Mucosa of rectum (tissue), 2 donors: ENCODE measurements at regions not wholly inside any gene's neighbourhood (a gene's known extent, or its start where the extent isn't known, plus 50 kb on each side); places are given as distances from the start of the nearest gene placed in this dataset.

Experiments used
- H3K27ac ChIP-seq, 2 donors: one replicate each; pipeline ENCODE4 v1.7.0; 2013; ENCODE audit warnings: inconsistent platforms in 2 of 2, low read depth in 2 of 2, low read length in 2 of 2
- H3K27me3 ChIP-seq, 2 donors: one replicate each; pipeline ENCODE4 v1.7.0; 2013; ENCODE audit warnings: low read length in 2 of 2; ENCODE audit not compliant: control insufficient read depth in 2 of 2, insufficient read depth in 2 of 2
- H3K36me3 ChIP-seq, 2 donors: one replicate each; pipeline ENCODE4 v1.7.0; 2013; ENCODE audit warnings: low read length in 2 of 2; ENCODE audit not compliant: control insufficient read depth in 2 of 2, insufficient read depth in 2 of 2
- H3K4me1 ChIP-seq, 2 donors: one replicate each; pipeline ENCODE4 v1.7.0; 2013; ENCODE audit warnings: low read length in 2 of 2, mild to moderate bottlenecking in 1 of 2; ENCODE audit not compliant: control insufficient read depth in 2 of 2, insufficient read depth in 2 of 2
- H3K4me3 ChIP-seq, 2 donors: one replicate each; pipeline ENCODE4 v1.7.0; 2013; ENCODE audit warnings: low read length in 2 of 2
- H3K9ac ChIP-seq, 2 donors: one replicate each; pipeline ENCODE4 v1.7.0; 2013; ENCODE audit warnings: low read length in 2 of 2, low read depth in 1 of 2, mild to moderate bottlenecking in 1 of 2
- H3K9me3 ChIP-seq, 2 donors: one replicate each; pipeline ENCODE4 v1.7.0; 2013; ENCODE audit warnings: low read length in 2 of 2; ENCODE audit not compliant: control insufficient read depth in 2 of 2
- donor health status: healthy.
- donor health status: Normal muscosa, but diverticular disease.

DNA sequence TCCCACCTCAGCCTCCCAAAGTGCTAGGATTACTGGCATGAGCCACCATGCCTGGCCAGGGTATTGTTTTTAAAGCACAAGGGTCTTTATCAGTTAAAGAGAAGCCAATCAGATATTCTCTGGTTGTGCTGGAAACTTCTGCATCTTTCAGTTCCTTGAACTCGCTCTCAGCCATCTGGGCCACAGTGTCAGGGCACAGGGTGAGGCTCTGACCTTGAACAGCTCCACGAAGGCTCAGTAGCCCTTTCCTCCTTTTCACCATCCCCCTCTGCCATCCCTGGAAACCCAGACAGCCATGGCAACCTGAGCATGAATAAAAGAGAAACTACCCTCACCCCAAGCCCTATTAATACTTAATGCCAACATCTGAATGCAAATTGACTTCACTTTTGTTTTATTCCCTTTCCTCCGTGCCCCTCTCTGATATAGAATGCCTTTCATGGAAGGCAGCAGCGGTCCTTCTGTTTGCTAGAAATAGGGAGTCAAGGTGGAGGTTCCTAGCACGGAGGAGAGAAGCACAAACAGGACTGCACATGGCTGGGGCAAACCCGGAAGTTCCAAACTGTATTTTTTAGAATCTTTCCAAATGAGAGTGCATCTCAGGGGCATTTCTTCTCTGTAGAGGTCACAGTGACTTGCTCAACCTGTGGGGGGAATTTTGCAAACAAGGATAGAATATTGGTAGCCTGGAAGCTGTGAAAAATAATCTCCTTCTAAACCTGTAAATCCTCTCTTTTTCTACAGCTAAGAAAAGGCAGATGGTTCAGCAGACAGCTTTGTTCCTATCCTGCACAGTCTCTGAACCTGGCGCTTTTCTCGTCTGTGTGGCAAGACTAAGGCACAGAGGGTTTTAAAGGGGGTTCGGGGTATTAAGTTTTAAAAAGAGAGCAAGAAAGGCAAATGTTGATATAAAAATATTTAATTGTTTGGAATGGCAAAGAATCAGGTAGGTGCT lies 176.4 kb upstream of the RREB1 start:
- H3K4me1 ChIP-seq: no peaks in the 10 kb centered on the region
- no peaks in the 10 kb centered on the region for H3K9me3 ChIP-seq
- no peak overlapping the region for H3K27ac ChIP-seq
- H3K27me3 ChIP-seq: no peaks in the 10 kb centered on the region
- no peak overlapping the region for H3K4me3 ChIP-seq
- no peak overlapping the region for H3K9ac ChIP-seq
- no peaks in the 10 kb centered on the region for H3K36me3 ChIP-seq

DNA sequence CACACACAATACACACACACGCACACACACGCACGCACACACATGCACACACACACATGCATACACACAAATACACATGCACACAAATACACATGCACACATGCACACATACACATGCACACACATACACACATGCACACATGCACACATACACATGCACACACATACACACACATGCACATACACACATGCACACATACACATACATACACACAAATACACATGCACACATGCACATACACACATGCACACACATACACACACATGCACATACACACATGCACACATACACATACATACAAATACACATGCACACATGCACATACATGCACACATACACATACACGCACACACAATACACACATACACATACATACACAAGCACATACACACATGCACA lies 175.4 kb upstream of the RREB1 start:
- Histone ChIP-seq H3K4me1 (no peaks in the 10 kb centered on the region), H3K27me3 (no peaks in the 10 kb centered on the region), H3K4me3 (no peak overlapping the region), H3K9me3 (no peaks in the 10 kb centered on the region), H3K27ac (no peak overlapping the region), H3K9ac (no peak overlapping the region), H3K36me3 (no peaks in the 10 kb centered on the region)

DNA sequence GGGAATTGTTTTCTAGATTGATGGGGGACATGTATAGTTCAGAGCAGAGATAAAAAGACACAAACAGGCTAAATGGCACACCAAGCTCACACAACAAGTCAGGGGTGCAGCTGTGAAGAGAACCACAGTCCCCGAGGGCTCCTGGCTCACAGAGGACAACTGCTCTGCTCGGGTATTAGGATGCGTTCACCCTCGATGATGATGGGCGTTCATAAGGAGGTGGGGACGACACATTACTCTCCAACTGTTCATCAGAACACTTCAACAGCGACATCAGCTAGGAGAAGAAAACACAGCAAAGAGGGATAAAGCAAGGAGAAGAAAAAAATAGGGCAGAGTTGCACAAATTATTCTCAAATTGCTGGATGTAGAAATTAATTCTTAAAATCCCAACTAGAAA lies 174.8 kb upstream of the RREB1 start:
- Histone ChIP-seq H3K9me3 (no peaks in the 10 kb centered on the region), H3K4me1 (no peaks in the 10 kb centered on the region), H3K9ac (no peak overlapping the region), H3K36me3 (no peaks in the 10 kb centered on the region), H3K27ac (no peak overlapping the region), H3K27me3 (no peaks in the 10 kb centered on the region), H3K4me3 (no peak overlapping the region)

DNA sequence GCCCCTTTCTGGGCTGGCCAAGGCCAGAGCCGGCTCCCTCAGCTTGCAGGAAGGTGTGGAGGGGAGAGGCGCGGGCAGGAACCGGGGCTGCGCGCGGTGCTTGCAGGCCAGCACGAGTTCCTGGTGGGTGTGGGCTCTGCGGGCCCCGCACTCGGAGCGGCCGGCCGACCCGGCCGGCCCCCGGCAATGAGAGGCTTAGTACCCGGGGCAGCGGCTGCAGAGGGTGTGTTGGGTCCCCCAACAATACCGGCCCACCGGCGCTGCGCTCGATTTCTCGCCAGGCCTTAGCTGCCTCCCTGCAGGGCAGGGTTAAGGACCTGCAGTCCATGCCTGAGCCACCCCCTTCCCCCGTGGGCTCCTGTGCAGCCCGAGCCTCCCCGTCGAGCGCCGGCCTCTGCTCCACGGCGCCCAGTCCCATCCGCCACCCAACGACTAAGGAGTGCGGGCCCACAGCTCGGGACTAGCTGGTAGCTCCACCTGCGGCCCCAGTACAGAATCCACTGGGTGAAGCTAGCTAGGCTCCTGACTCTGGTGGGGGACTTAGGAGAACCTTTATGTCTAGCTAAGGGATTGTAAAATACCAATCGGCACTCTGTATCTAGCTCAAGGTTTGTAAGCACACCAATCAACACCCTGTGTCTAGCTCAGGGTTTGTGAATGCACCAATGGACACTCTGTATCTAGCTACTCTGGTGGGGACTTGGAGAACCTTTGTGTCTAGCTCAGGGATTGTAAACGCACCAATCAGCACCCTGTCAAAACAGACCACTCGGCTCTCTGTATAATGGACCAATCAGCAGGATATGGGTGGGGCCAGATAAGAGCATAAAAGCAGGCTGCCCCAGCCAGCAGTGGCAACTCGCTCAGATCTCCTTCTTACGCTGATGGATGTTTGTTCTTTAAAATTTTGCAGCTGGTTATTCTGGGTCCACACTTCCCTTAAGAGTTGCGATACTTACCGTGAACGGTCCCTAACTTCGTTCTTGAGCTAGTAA lies 167.4 kb upstream of the RREB1 start:
- Histone ChIP-seq H3K9me3 (no peaks in the 10 kb centered on the region), H3K27me3 (no peaks in the 10 kb centered on the region), H3K4me1 (peaks cover 0 to 2% of the 10 kb centered on the region in 2 donors), H3K27ac (no peak overlapping the region), H3K36me3 (no peaks in the 10 kb centered on the region), H3K9ac (no peak overlapping the region), H3K4me3 (no peak overlapping the region)

DNA sequence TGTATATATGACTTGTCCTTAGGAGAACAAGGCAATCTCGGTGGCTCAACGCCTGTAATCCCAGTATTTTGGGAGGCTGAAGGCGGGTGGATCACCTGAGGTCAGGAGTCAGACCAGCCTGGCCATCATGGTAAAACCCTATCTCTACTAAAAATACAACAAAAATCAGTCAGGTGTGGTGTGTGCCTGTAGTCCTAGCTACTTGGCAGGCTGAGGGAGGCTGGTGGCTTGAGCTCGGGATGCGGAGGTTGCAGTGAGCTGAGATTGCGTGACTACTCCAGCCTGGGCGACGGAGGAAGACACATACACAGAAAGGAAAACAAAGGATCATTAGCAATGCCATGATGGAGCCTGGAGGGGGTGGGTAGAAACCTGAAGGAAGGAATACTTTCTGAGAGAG lies 166.6 kb upstream of the RREB1 start:
- H3K27ac ChIP-seq: no peak overlapping the region
- H3K9me3 ChIP-seq: no peaks in the 10 kb centered on the region
- no peak overlapping the region for H3K9ac ChIP-seq
- H3K4me3 ChIP-seq: no peak overlapping the region
- peaks cover 0 to 2% of the 10 kb centered on the region in 2 donors for H3K4me1 ChIP-seq
- H3K27me3 ChIP-seq: no peaks in the 10 kb centered on the region
- no peaks in the 10 kb centered on the region for H3K36me3 ChIP-seq

DNA sequence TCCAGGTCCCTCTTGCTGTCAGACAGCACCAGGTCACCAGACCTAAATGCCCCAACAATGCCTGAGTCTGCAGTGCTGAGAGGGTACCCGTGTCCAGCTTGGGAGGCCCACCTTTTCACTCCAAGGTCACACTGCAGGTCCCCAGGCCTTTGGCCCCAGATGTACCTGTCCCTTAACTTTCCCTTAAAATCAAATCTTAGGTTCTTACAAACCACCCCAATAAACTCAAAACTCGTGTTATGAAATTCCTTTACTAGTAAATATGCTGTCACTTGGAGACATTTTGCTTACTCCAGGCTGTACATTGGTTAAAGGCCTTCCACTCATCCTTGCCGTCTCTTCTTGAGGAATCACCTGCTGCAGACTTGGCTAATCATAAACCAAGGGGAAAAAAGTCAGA lies 165.7 kb upstream of the RREB1 start:
- no peaks in the 10 kb centered on the region for H3K9me3 ChIP-seq
- H3K4me3 ChIP-seq: no peak overlapping the region
- H3K27me3 ChIP-seq: no peaks in the 10 kb centered on the region
- H3K27ac ChIP-seq: no peak overlapping the region
- peaks cover 0 to 5% of the 10 kb centered on the region in 2 donors for H3K4me1 ChIP-seq
- H3K36me3 ChIP-seq: no peaks in the 10 kb centered on the region
- H3K9ac ChIP-seq: no peak overlapping the region

DNA sequence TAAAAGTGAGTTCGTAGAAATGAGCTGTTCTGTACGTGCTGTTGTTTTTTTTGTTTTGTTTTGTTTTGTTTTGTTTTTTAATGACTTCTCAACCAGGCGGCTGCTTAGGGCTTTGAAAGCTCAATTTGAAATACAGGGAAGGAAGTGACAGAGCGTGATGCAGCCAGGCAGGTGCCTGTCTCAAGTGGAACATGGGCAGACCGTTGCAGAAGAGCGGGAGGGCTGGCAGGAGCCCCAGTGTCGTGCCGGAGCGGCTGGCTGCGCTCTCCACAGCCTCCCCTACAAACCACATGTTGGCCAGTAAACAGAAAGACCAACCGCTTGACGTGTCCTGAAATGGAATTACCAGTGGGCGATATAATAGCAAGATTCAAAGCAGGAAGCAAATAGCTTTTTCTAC lies 164.9 kb upstream of the RREB1 start:
- peak overlapping the region in 1 of 2 donors; percentile 48 for H3K4me3 ChIP-seq
- H3K36me3 ChIP-seq: no peaks in the 10 kb centered on the region
- H3K9ac ChIP-seq: no peak overlapping the region
- peaks cover 2 to 8% of the 10 kb centered on the region in 2 donors for H3K4me1 ChIP-seq
- H3K27ac ChIP-seq: no peak overlapping the region
- no peaks in the 10 kb centered on the region for H3K27me3 ChIP-seq
- H3K9me3 ChIP-seq: no peaks in the 10 kb centered on the region

DNA sequence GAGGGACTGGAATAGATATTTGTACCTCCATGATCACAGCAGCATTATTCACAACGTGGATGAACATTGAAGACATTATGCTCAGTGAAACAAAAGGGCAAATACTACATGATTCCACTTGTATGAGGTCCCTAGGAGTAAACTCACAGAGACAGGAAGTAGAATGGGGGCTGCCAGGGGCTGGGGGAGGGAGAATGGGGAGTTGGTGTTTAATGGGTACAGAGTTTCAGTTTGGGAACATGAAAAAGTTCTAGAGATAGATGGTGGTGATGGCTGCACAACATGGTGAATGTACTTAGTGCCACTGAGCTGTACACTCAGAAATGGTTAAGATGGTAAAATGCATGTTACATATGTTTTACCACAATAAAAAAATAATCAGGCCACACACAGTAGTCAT lies 164.3 kb upstream of the RREB1 start:
- H3K9me3 ChIP-seq: no peaks in the 10 kb centered on the region
- H3K27me3 ChIP-seq: no peaks in the 10 kb centered on the region
- H3K4me3 ChIP-seq: no peak overlapping the region
- peaks cover 2 to 8% of the 10 kb centered on the region in 2 donors for H3K4me1 ChIP-seq
- H3K36me3 ChIP-seq: no peaks in the 10 kb centered on the region
- H3K27ac ChIP-seq: no peak overlapping the region
- no peak overlapping the region for H3K9ac ChIP-seq

DNA sequence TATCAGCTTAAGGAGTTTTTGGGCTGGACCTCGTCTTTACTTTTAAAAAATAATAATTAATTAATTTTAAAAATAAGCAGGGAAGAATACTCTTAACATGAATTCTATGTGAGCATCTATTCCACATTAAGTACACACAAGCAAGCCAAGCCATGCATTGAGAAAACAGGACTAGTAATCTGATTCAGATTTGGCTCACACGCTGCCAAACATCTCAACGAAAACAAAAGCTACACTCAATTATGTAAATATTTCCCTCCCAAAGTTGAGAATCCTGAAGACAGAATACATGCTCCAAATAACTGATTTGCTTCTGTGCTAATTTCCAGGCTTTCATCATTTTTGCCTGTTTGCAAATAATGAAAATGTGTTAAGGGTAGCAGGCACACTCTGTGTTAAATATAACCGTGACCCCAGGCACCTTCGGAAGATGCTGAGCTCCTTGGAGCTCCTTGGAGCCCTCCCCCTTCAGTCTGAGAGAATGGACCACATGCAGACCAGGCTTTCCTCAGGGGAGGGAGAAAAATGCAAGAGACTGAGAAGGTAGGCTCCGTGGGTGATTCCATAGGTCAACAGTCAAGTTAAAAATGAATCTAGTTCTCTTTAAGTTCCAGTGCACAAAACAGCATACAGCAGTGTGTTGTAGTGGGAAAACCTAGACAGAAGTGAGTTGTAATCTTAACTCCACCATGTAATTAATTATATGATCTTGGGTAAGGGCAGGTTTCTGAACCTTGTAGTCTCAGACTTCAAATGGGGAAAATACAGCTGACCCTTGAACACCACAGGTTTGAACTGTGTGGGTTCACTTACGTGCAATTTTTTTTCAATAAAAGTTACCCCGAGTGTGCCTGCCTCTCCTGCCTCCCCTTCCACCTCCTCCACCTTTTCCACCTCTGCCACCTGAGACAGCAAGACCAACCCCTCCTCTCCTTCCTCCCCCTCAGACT lies 161.3 kb upstream of the RREB1 start:
- H3K9me3 ChIP-seq: no peaks in the 10 kb centered on the region
- H3K27ac ChIP-seq: no peak overlapping the region
- peaks cover 2 to 8% of the 10 kb centered on the region in 2 donors for H3K4me1 ChIP-seq
- no peaks in the 10 kb centered on the region for H3K27me3 ChIP-seq
- no peak overlapping the region for H3K9ac ChIP-seq
- no peaks in the 10 kb centered on the region for H3K36me3 ChIP-seq
- no peak overlapping the region for H3K4me3 ChIP-seq
